ENCODE measurements at regions not wholly inside any gene's neighbourhood (a gene's known extent, or its start where the extent isn't known, plus 50 kb on each side); places are given as distances from the start of the nearest gene placed in this dataset.

- Mint-ChIP-seq H3K4me3 (no peak overlapping the region), H3K4me1 (no peaks in the 10 kb centered on the region), H3K9me3 (ENCODE audit: low read depth) (peaks cover 6% of the 10 kb centered on the region), H3K36me3 (no peaks in the 10 kb centered on the region), H3K27me3 (no peaks in the 10 kb centered on the region), H3K27ac (no peak overlapping the region)
- DNase-seq (no peak), ATAC-seq (no peak)
- CTCF ChIA-PET, result no interaction called here
Observed at GRCh38 chr6:22656706-22657351, 87.5 kb downstream of the HDGFL1 start.

GRCh38 chr6:22657352-22657980 lies 88.1 kb downstream of the HDGFL1 start:
- Mint-ChIP-seq H3K27me3 (no peaks in the 10 kb centered on the region), H3K4me3 (no peak overlapping the region), H3K27ac (no peak overlapping the region), H3K36me3 (no peaks in the 10 kb centered on the region), H3K9me3 (ENCODE audit: low read depth) (peaks cover 7% of the 10 kb centered on the region), H3K4me1 (no peaks in the 10 kb centered on the region)
- DNase-seq, result no peak
- CTCF ChIA-PET, result no interaction called here
- no peak for ATAC-seq

- Mint-ChIP-seq H3K27ac (no peak overlapping the region), H3K27me3 (no peaks in the 10 kb centered on the region), H3K4me3 (no peak overlapping the region), H3K36me3 (no peaks in the 10 kb centered on the region), H3K4me1 (no peaks in the 10 kb centered on the region), H3K9me3 (ENCODE audit: low read depth) (peaks cover 13% of the 10 kb centered on the region)
- ATAC-seq, result no peak
- no peak for DNase-seq
- CTCF ChIA-PET, result no interaction called here
Observed at GRCh38 chr6:22658183-22658582, 88.8 kb downstream of the HDGFL1 start.

- no peaks in the 10 kb centered on the region for H3K27me3 Mint-ChIP-seq
- CTCF ChIA-PET, result no interaction called here
Observed at GRCh38 chr6:22658934-22659333, 89.6 kb downstream of the HDGFL1 start.

GRCh38 chr6:22664968-22665367 lies 95.6 kb downstream of the HDGFL1 start:
- DNase-seq (no peak), ATAC-seq (no peak)
- Mint-ChIP-seq H3K4me3 (no peak overlapping the region), H3K27me3 (no peaks in the 10 kb centered on the region), H3K4me1 (no peaks in the 10 kb centered on the region), H3K36me3 (no peaks in the 10 kb centered on the region), H3K27ac (no peak overlapping the region), H3K9me3 (ENCODE audit: low read depth) (peaks cover 18% of the 10 kb centered on the region)
- CTCF ChIA-PET, result no interaction called here

More at GRCh38 chr6:22658934-22659333, 89.6 kb downstream of the HDGFL1 start:
- ATAC-seq (no peak), DNase-seq (no peak)
- Mint-ChIP-seq H3K4me1 (no peaks in the 10 kb centered on the region), H3K27ac (no peak overlapping the region), H3K9me3 (ENCODE audit: low read depth) (peaks cover 13% of the 10 kb centered on the region), H3K4me3 (no peak overlapping the region), H3K36me3 (no peaks in the 10 kb centered on the region)

GRCh38 chr6:22666021-22666420 lies 96.7 kb downstream of the HDGFL1 start:
- Mint-ChIP-seq H3K4me1 (no peaks in the 10 kb centered on the region), H3K4me3 (no peak overlapping the region), H3K9me3 (ENCODE audit: low read depth) (peaks cover 15% of the 10 kb centered on the region), H3K27ac (no peak overlapping the region), H3K27me3 (no peaks in the 10 kb centered on the region), H3K36me3 (no peaks in the 10 kb centered on the region)
- ATAC-seq (no peak), DNase-seq (no peak)
- CTCF ChIA-PET, result no interaction called here

GRCh38 chr6:22666586-22666985 lies 97.2 kb downstream of the HDGFL1 start:
- Mint-ChIP-seq H3K27ac (no peak overlapping the region), H3K4me3 (no peak overlapping the region), H3K36me3 (no peaks in the 10 kb centered on the region), H3K9me3 (ENCODE audit: low read depth) (peaks cover 13% of the 10 kb centered on the region), H3K4me1 (no peaks in the 10 kb centered on the region), H3K27me3 (no peaks in the 10 kb centered on the region)
- DNase-seq (no peak), ATAC-seq (no peak)
- CTCF ChIA-PET, result no interaction called here

GRCh38 chr6:22667855-22668254 lies 98.5 kb downstream of the HDGFL1 start:
- peaks cover 8% of the 10 kb centered on the region for H3K9me3 Mint-ChIP-seq (ENCODE audit: low read depth)
- DNase-seq (no peak), ATAC-seq (no peak)
- no peaks in the 10 kb centered on the region for H3K36me3 Mint-ChIP-seq
- H3K27me3 Mint-ChIP-seq, result no peaks in the 10 kb centered on the region
- no peaks in the 10 kb centered on the region for H3K4me1 Mint-ChIP-seq
- no peak overlapping the region for H3K4me3 Mint-ChIP-seq
- no peak overlapping the region for H3K27ac Mint-ChIP-seq
- CTCF ChIA-PET, result no interaction called here

GRCh38 chr6:22668307-22668706 lies 98.9 kb downstream of the HDGFL1 start:
- H3K4me1 Mint-ChIP-seq, result no peaks in the 10 kb centered on the region
- DNase-seq (no peak), ATAC-seq (no peak)
- H3K27me3 Mint-ChIP-seq, result no peaks in the 10 kb centered on the region
- H3K4me3 Mint-ChIP-seq, result no peak overlapping the region
- CTCF ChIA-PET, result no interaction called here
- no peaks in the 10 kb centered on the region for H3K36me3 Mint-ChIP-seq
- no peak overlapping the region for H3K27ac Mint-ChIP-seq
- peaks cover 6% of the 10 kb centered on the region for H3K9me3 Mint-ChIP-seq (ENCODE audit: low read depth)

GRCh38 chr6:22668717-22669116 lies 99.4 kb downstream of the HDGFL1 start:
- Mint-ChIP-seq H3K9me3 (ENCODE audit: low read depth) (peaks cover 6% of the 10 kb centered on the region), H3K4me1 (no peaks in the 10 kb centered on the region), H3K27ac (no peak overlapping the region), H3K36me3 (no peaks in the 10 kb centered on the region), H3K4me3 (no peak overlapping the region), H3K27me3 (no peaks in the 10 kb centered on the region)
- ATAC-seq (no peak), DNase-seq (no peak)
- CTCF ChIA-PET, result no interaction called here

GRCh38 chr6:22670605-22671004 lies 101.2 kb downstream of the HDGFL1 start:
- no peak overlapping the region for H3K4me3 Mint-ChIP-seq
- no peak overlapping the region for H3K27ac Mint-ChIP-seq
- no peaks in the 10 kb centered on the region for H3K36me3 Mint-ChIP-seq
- H3K27me3 Mint-ChIP-seq, result no peaks in the 10 kb centered on the region
- DNase-seq (no peak), ATAC-seq (no peak)
- CTCF ChIA-PET, result no interaction called here
- H3K9me3 Mint-ChIP-seq (ENCODE audit: low read depth), result peaks cover 6% of the 10 kb centered on the region
- no peaks in the 10 kb centered on the region for H3K4me1 Mint-ChIP-seq

GRCh38 chr6:22673474-22673873 lies 104.1 kb downstream of the HDGFL1 start:
- Mint-ChIP-seq H3K36me3 (no peaks in the 10 kb centered on the region), H3K27ac (no peak overlapping the region), H3K27me3 (no peaks in the 10 kb centered on the region), H3K4me3 (no peak overlapping the region), H3K4me1 (no peaks in the 10 kb centered on the region), H3K9me3 (ENCODE audit: low read depth) (peaks cover 4% of the 10 kb centered on the region)
- CTCF ChIA-PET, result no interaction called here
- DNase-seq (no peak), ATAC-seq (no peak)

- Mint-ChIP-seq H3K36me3 (no peaks in the 10 kb centered on the region), H3K27ac (no peak overlapping the region), H3K9me3 (ENCODE audit: low read depth) (peaks cover 4% of the 10 kb centered on the region), H3K4me1 (no peaks in the 10 kb centered on the region), H3K27me3 (no peaks in the 10 kb centered on the region), H3K4me3 (no peak overlapping the region)
- CTCF ChIA-PET, result no interaction called here
- DNase-seq, result no peak
- no peak for ATAC-seq
Observed at GRCh38 chr6:22680950-22681349, 111.6 kb downstream of the HDGFL1 start.

- no peak overlapping the region for H3K4me3 Mint-ChIP-seq
- H3K9me3 Mint-ChIP-seq (ENCODE audit: low read depth), result peaks cover 4% of the 10 kb centered on the region
- CTCF ChIA-PET, result no interaction called here
- ATAC-seq, result no peak
- H3K36me3 Mint-ChIP-seq, result no peaks in the 10 kb centered on the region
- DNase-seq, result no peak
- no peaks in the 10 kb centered on the region for H3K4me1 Mint-ChIP-seq
- no peak overlapping the region for H3K27ac Mint-ChIP-seq
- no peaks in the 10 kb centered on the region for H3K27me3 Mint-ChIP-seq
Observed at GRCh38 chr6:22681761-22682160, 112.4 kb downstream of the HDGFL1 start.

- no peak for ATAC-seq
- Mint-ChIP-seq H3K27ac (no peak overlapping the region), H3K4me3 (no peak overlapping the region), H3K27me3 (no peaks in the 10 kb centered on the region), H3K9me3 (ENCODE audit: low read depth) (peaks cover 4% of the 10 kb centered on the region), H3K4me1 (no peaks in the 10 kb centered on the region), H3K36me3 (no peaks in the 10 kb centered on the region)
- CTCF ChIA-PET, result no interaction called here
- no peak for DNase-seq
Observed at GRCh38 chr6:22682979-22683378, 113.6 kb downstream of the HDGFL1 start.

Data from activated CD8-positive, alpha-beta memory T cell treated with anti-CD3 and anti-CD28 coated beads, Interleukin-2, amount 10 ng/mL, durations not matched to agents 7 days and 5 days (primary cell).